ENCODE measurements at regions not wholly inside any gene's neighbourhood (a gene's known extent, or its start where the extent isn't known, plus 50 kb on each side); places are given as distances from the start of the nearest gene placed in this dataset.
"Not testable (repeated sequence)": the region's sequence is repeated elsewhere in the genome, so short reads cannot be mapped to it uniquely, and the experiment has no call there.

- DNase-seq (ENCODE audit: insufficient read length, low spot score) (no peak), FAIRE-seq (no peak)
These were observed 213.1 kb downstream of the MSX2 start for GRCh38 chr5:174937201-174938123.

GRCh38 chr5:174935854-174936474 is 211.6 kb downstream of the MSX2 start:
- DNase-seq (ENCODE audit: insufficient read length, low spot score) (peak; percentile 68), FAIRE-seq (peak; percentile 28)

DNA sequence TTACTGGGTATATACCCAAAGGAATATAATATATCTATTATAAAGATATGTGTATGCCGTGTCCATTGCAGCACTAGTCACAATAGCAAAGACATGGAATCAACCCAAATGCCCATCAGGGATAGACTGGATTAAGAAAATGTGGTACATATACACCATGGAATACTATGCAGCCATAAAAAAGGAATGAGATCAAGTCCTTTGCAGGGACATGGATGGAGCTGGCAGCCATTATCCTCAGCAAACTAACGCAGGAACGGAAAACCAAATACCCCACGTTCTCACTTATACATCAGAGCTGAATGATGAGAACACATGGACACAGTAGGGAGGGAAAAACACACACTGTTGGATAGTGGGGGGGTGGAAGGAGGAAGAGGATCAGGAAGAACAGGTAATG is 206.7 kb downstream of the MSX2 start:
- DNase-seq (ENCODE audit: insufficient read length, low spot score), result not testable (repeated sequence)
- FAIRE-seq, result peak; percentile 65

DNA sequence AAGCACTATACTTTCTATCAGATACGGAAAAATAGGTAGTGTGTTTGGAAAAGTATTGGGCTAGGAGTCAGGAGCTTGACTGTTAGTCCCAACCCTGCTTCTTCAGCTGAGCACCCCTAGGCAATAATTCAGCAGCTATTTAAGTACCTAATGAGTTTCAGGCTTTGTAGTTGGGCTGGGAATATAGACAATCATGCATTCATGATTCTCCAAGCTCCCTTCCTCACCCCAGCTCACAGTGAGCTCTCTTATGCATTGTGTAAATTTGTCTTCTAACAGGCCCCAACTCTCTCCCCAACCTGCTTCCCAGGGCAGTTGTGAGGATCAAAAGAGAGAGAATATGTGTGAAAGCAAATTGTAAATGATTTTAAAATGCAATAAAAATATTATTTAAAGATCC is 201.2 kb downstream of the MSX2 start:
- no peak for FAIRE-seq
- no peak for DNase-seq (ENCODE audit: insufficient read length, low spot score)

DNA sequence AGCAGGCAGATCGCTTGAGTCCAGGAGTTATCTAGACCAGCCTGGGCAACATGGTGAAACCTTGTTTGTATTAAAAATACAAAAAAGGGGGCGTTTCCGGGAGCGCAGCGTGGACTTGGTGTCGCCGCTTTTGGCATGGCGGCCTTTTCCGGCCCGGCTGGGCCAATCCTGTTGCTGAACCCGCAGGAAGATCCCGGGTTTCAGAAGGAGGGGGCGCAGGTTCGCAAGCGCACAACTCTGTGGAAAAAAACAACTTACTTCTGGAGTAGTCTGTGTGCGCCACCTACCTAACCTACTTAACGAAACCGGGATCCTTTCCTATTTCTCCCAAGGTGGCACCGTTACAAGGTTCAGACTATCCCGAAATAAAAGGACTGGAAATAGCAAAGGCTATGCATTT is 198.6 kb downstream of the MSX2 start:
- DNase-seq (ENCODE audit: insufficient read length, low spot score), result no peak
- FAIRE-seq, result no peak

- FAIRE-seq, result no peak
- no peak for DNase-seq (ENCODE audit: insufficient read length, low spot score)
These were observed 196.6 kb downstream of the MSX2 start for GRCh38 chr5:174920906-174921550.

- DNase-seq (ENCODE audit: insufficient read length, low spot score) (no peak), FAIRE-seq (no peak)
These were observed 195.0 kb downstream of the MSX2 start for GRCh38 chr5:174919351-174919750.

GRCh38 chr5:174918655-174919054 is 194.3 kb downstream of the MSX2 start:
- no peak for DNase-seq (ENCODE audit: insufficient read length, low spot score)
- no peak for FAIRE-seq

GRCh38 chr5:174917976-174918554 is 193.7 kb downstream of the MSX2 start:
- no peak for FAIRE-seq
- DNase-seq (ENCODE audit: insufficient read length, low spot score), result no peak

GRCh38 chr5:174917435-174917834 is 193.1 kb downstream of the MSX2 start:
- not testable (repeated sequence) for FAIRE-seq; DNase-seq (ENCODE audit: insufficient read length, low spot score)

DNA sequence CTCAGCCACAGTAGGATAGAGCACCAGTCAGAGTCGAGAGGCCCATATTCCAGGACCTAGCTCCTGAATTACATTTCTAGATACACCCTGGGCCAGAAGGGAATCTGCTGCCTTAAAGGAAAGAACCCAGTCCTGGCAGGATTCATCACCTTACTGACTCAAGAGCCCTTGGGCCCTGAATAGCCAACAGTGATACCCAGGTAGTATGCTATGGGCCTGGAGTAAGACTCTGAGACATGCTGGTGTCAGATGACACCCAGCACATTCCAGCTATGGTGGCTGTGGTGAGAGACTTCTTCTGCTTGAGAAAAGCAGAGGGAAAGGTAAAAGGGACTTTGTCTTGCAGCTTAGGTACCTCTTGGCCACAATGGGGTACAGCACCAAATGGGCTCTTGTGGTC is 192.5 kb downstream of the MSX2 start:
- not testable (repeated sequence) for FAIRE-seq; DNase-seq (ENCODE audit: insufficient read length, low spot score)

- FAIRE-seq (no peak), DNase-seq (ENCODE audit: insufficient read length, low spot score) (no peak)
These were observed 191.8 kb downstream of the MSX2 start for GRCh38 chr5:174916227-174916626.

DNA sequence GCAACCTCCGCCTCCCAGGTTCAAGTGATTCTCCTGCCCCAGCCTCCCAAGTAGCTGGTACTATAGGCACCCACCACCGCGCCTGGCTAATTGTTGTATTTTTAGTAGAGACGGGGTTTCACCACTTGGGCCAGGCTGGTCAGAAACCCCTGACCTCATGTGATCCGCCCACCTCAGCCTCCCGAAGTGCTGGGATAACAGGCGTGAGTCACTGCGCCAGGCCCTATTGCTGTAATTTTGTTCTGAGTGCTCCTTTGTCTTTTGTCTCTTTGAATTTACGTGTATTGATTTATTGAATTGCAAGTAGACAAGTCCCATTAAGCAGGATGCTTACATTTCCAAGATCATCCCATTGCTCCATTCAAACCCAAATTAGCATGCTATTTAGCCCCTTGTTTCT is 186.7 kb downstream of the MSX2 start:
- FAIRE-seq, result no peak
- DNase-seq (ENCODE audit: insufficient read length, low spot score), result no peak

- DNase-seq (ENCODE audit: insufficient read length, low spot score) (peak; percentile 71), FAIRE-seq (peak; percentile 83)
These were observed 185.9 kb downstream of the MSX2 start for GRCh38 chr5:174910245-174910737.

GRCh38 chr5:174903172-174903732 is 178.9 kb downstream of the MSX2 start:
- DNase-seq (ENCODE audit: insufficient read length, low spot score) (peak; percentile 4), FAIRE-seq (no peak)

DNA sequence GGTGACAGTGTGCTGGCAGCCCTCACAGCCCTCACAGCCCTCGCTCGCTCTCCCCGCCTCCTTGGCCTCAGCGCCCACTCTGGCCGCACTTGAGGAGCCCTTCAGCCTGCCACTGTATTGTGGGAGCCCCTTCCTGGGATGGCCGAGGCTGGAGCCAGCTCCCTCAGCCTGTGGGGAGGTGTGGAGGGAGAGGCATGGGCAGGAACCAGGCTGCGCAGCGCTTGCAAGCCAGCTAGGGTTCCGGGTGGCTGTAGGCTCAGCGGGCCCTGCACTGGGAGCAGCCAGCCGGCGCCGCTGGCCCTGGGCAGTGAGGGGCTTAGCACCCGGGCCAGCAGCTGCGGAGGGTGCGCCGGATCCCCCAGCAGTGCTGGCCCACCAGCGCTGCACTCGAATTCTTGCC is 177.0 kb downstream of the MSX2 start:
- FAIRE-seq, result no peak
- no peak for DNase-seq (ENCODE audit: insufficient read length, low spot score)

DNA sequence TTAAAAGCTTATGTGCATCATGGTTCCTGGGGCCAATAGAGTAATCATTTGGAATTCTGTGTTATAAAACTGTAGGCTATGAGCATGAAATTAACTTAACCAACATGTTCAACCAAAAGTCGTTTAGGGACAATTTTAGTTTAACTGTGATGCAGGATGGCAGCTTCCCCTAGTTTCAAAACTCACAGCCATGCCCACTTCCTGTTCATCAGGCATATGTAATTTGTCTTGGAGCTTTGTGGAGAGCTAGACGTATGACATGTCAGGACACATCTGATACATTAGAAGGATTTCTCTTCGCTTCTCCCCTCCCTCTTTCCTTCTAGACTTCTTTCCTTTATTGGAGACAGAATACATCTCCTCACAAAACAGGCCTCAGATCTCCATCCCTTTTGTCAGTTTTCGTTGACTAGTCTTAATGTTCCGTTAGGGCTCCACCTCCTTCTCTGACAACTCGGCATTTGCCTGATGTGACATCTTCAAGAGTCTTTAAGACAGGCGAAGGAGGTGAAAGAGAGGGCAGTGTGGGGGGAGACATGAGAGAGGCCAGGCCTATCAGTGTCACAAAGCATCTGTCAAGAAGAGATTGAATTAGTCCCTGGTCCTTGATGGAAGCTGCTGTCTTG is 176.0 kb downstream of the MSX2 start:
- no peak for DNase-seq (ENCODE audit: insufficient read length, low spot score)
- FAIRE-seq, result no peak

GRCh38 chr5:174897281-174897950 is 173.0 kb downstream of the MSX2 start:
- DNase-seq (ENCODE audit: insufficient read length, low spot score) (no peak), FAIRE-seq (no peak)

DNA sequence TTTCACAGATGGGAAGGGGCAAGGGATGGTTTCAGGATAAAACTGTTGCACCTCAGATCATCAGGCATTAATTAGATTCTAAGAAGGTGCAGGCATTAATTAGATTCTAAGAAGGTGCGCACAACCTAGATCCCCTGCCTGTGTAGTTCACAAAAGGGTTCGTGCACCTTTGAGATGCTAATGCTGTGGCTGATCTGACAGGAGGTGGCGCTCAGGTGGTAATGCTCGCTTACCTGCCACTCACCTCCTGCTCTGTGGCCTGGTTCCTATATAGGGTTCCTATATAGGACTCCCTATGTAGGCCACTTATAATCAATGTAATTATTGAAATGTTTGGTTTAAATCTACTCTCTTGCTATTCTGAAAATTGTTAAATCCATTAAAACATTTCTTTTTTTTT is 171.0 kb downstream of the MSX2 start:
- DNase-seq (ENCODE audit: insufficient read length, low spot score) (no peak), FAIRE-seq (no peak)

DNA sequence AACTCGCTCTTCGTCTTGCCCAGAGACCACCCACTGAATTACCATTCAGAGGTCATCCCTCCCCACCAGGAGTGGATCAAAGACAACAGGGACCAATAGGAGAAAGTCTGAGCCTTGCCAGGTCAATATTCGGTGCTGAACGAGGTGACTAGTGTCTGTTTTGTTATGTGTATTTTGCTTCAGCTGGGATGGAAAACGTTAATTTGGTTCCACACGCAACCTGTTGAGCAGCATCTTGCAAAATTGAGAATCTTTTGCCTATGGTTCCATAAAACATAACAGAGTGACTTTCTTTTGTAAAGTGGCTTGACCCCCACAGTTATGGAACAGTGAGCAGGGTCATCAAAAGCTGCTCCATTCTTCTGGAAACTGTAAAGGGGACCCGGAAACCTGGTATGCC is 168.4 kb downstream of the MSX2 start:
- DNase-seq (ENCODE audit: insufficient read length, low spot score), result no peak
- FAIRE-seq, result no peak

All from HTR-8/SVneo (cell line).